Adrenal gland (tissue), 9 donors: ENCODE measurements at regions not wholly inside any gene's neighbourhood (a gene's known extent, or its start where the extent isn't known, plus 50 kb on each side); places are given as distances from the start of the nearest gene placed in this dataset.

Experiments
- DNase-seq, 7 donors: peaks; one replicate each; pipeline ENCODE4 v3.0.0-alpha.2; 2019 to 2020
- H3K27ac ChIP-seq, 5 donors: fragments of 200-600 bp; sonication (generic) in 4 of 5; 1 replicate in 3 of 5; 2 replicates in 2 of 5; pipeline versions ENCODE4 v1.5.1 to v1.8.0; 2016 to 2020; ENCODE audit warnings: mild to moderate bottlenecking in 1 of 5
- H3K27me3 ChIP-seq: fragments of 200-600 bp; 2 replicates; pipeline ENCODE4 v1.8.0; 2021
- H3K36me3 ChIP-seq, 2 donors: fragments of 200-600 bp; replicated peaks in 1 of 2; 1 replicate in 1 of 2; 2 replicates in 1 of 2; pipeline versions ENCODE4 v1.5.1 to v1.8.0; 2018 to 2022
- H3K4me1 ChIP-seq, 2 donors: fragments of 200-600 bp; replicated peaks in 1 of 2; 1 replicate in 1 of 2; 2 replicates in 1 of 2; pipeline versions ENCODE4 v1.5.1 to v1.8.0; 2018 to 2021
- H3K4me3 ChIP-seq, 4 donors: fragments of 200-600 bp; sonication (generic) in 3 of 4; one replicate each; pipeline ENCODE4 v1.5.1; 2016 to 2018
- H3K9me3 ChIP-seq, 3 donors: fragments of 200-600 bp; sonication (generic) in 1 of 3; replicated peaks in 1 of 3; 1 replicate in 2 of 3; 2 replicates in 1 of 3; pipeline versions ENCODE4 v1.5.1 to v1.8.0; 2016 to 2021
- POLR2A ChIP-seq, 2 donors: fragments of 450-650 bp; IDR thresholded peaks; one replicate each; pipeline ENCODE4 v1.6.1; 2017; ENCODE audit warnings: antibody characterized with exemption in 2 of 2, mild to moderate bottlenecking in 2 of 2, moderate library complexity in 1 of 2
- WGBS, 4 donors: extraction: QIAGEN DNeasy Blood & Tissue Kit in 2 of 4; methylation state at CpG; one replicate each; pipeline versions ENCODE4 v1.1.5 to v1.1.7; 2013 to 2017; 5-methylcytosine and 5-hydroxymethylcytosine counted together
- intact Hi-C, 2 donors: fragments of 100-400 bp; cut with DNase I; formaldehyde crosslinking; loops; one replicate each; pipeline versions ENCODE4 v1.14.1 to v1.15.0; 2022 to 2023
- TF ChIP-seq, protein P1 (sequence below), 6 experiments: fragments of 450-650 bp in 4 of 6; fragments of 200-600 bp in 2 of 6; sonication (generic) in 1 of 6; IDR thresholded peaks; 1 replicate in 5 of 6; 2 replicates in 1 of 6; pipeline versions ENCODE4 v1.5.1 to v1.8.0; 2016 to 2021; ENCODE audit warnings: antibody characterized with exemption in 6 of 6, mild to moderate bottlenecking in 2 of 6, moderate library complexity in 1 of 6
- donor health status: healthy with polysubstance abuse.
- donor health status: Bipolar disorder and iron deficiency.
- donor health status: DM: yes; HTN: yes; CAD: no.
- donor health status: DM: no; HTN: no; CAD: no.
- donor health status: DM: no; HTN: no; CAD: no.

DNA sequence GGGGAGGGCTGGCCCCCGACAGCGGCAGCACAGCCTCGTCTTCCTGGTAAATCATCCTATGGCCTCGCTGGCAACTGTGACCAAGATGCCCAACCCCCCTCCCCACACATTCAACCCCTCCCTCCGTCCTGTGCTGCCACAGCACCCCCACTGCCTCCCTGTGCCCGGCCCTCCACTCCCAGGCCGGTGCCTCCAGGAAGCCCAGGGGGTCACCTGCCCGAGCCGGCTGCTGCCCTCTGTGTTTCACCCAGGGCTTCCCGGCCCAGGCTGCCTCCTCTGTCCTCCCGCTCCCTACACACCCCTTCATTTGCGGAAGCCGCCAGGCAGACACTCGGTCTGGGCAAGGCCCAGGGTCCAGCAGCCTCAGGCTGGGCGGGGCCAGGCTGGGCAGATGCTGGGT is 188.6 kb downstream of the RBFOX3 start:
- Histone ChIP-seq H3K36me3 (no peaks in the 10 kb centered on the region), H3K4me1 (no peaks in the 10 kb centered on the region), H3K27ac (no peak overlapping the region), H3K9me3 (no peaks in the 10 kb centered on the region), H3K4me3 (no peak overlapping the region), H3K27me3 (no peaks in the 10 kb centered on the region)
- WGBS, 4 donors, result 74 to 84% (median 75%) methylated on average over 7 to 15 of the region's 15 CpGs
- TF ChIP-seq POLR2A (IDR thresholded peaks at IDR 0.05), result no peak
- TF ChIP-seq, protein P1, sequence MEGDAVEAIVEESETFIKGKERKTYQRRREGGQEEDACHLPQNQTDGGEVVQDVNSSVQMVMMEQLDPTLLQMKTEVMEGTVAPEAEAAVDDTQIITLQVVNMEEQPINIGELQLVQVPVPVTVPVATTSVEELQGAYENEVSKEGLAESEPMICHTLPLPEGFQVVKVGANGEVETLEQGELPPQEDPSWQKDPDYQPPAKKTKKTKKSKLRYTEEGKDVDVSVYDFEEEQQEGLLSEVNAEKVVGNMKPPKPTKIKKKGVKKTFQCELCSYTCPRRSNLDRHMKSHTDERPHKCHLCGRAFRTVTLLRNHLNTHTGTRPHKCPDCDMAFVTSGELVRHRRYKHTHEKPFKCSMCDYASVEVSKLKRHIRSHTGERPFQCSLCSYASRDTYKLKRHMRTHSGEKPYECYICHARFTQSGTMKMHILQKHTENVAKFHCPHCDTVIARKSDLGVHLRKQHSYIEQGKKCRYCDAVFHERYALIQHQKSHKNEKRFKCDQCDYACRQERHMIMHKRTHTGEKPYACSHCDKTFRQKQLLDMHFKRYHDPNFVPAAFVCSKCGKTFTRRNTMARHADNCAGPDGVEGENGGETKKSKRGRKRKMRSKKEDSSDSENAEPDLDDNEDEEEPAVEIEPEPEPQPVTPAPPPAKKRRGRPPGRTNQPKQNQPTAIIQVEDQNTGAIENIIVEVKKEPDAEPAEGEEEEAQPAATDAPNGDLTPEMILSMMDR (IDR thresholded peaks at IDR 0.05), result no peak
- DNase-seq, result no peak
- intact Hi-C loops, result no loop called here

GRCh38 chr17:79420318-79421243 is 190.3 kb downstream of the RBFOX3 start:
- peak in 1 of 7 donors; percentile 22 for DNase-seq
- H3K4me1 ChIP-seq, result no peaks in the 10 kb centered on the region
- H3K36me3 ChIP-seq, result no peaks in the 10 kb centered on the region
- intact Hi-C loops, result no loop called here
- no peak for TF ChIP-seq POLR2A (IDR thresholded peaks at IDR 0.05)
- TF ChIP-seq, protein P1 (IDR thresholded peaks at IDR 0.05), result no peak
- no peak overlapping the region for H3K27ac ChIP-seq
- no peaks in the 10 kb centered on the region for H3K9me3 ChIP-seq
- WGBS, 4 donors, result 54 to 58% (median 57%) methylated on average over 11 to 19 of the region's 19 CpGs
- no peak overlapping the region for H3K4me3 ChIP-seq
- H3K27me3 ChIP-seq, result peaks cover 11% of the 10 kb centered on the region

- no peak for DNase-seq
- no peaks in the 10 kb centered on the region for H3K9me3 ChIP-seq
- H3K27ac ChIP-seq, result no peak overlapping the region
- WGBS, 4 donors, result 77 to 86% (median 83%) methylated on average over 14 of the region's 14 CpGs
- TF ChIP-seq, protein P1 (IDR thresholded peaks at IDR 0.05), result no peak
- TF ChIP-seq POLR2A (IDR thresholded peaks at IDR 0.05), result no peak
- H3K4me3 ChIP-seq, result no peak overlapping the region
- no peaks in the 10 kb centered on the region for H3K36me3 ChIP-seq
- no peaks in the 10 kb centered on the region for H3K4me1 ChIP-seq
- H3K27me3 ChIP-seq, result peaks cover 22% of the 10 kb centered on the region
- intact Hi-C loops, result no loop called here
Observed at GRCh38 chr17:79417476-79417988, 193.3 kb downstream of the RBFOX3 start.

DNA sequence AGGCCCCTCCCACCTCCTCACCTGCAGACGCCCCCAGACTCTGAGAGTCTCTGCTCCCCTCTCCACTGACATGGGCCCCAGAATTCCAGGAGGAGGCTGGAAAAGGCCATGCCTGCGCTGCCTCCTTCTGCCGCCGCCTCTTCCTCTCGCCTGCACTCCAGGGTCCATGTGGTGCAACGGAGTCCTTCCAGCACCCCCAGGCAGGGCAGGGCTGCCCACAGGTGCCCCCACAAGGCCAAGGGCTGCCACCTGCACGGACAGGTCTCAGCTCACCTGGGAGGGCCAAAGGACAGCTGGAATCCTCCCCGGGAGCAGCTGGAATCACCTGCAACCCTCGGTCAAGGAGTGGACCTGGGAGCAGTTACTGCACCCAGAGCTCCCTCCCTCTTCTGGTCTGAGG is 194.9 kb downstream of the RBFOX3 start:
- H3K27me3 ChIP-seq, result peaks cover 22% of the 10 kb centered on the region
- WGBS, 4 donors, result 65 to 80% (median 71%) methylated on average over 5 to 9 of the region's 9 CpGs
- intact Hi-C loops, result no loop called here
- DNase-seq, result no peak
- no peak for TF ChIP-seq POLR2A (IDR thresholded peaks at IDR 0.05)
- TF ChIP-seq, protein P1 (IDR thresholded peaks at IDR 0.05), result no peak
- H3K9me3 ChIP-seq, result no peaks in the 10 kb centered on the region
- no peaks in the 10 kb centered on the region for H3K36me3 ChIP-seq
- H3K4me1 ChIP-seq, result no peaks in the 10 kb centered on the region
- no peak overlapping the region for H3K4me3 ChIP-seq
- H3K27ac ChIP-seq, result no peak overlapping the region
